Fibroblast of skin of left quadriceps (primary cell): ENCODE measurements at regions not wholly inside any gene's neighbourhood (a gene's known extent, or its start where the extent isn't known, plus 50 kb on each side); places are given as distances from the start of the nearest gene placed in this dataset.
"Not testable (repeated sequence)": the region's sequence is repeated elsewhere in the genome, so short reads cannot be mapped to it uniquely, and the experiment has no call there.

ENCODE experiments used
- DNase-seq, 2 experiments: peaks; one replicate each; pipeline ENCODE4 v3.0.0-alpha.2; 2013; ENCODE audit warnings: low read depth in 2 of 2

DNA sequence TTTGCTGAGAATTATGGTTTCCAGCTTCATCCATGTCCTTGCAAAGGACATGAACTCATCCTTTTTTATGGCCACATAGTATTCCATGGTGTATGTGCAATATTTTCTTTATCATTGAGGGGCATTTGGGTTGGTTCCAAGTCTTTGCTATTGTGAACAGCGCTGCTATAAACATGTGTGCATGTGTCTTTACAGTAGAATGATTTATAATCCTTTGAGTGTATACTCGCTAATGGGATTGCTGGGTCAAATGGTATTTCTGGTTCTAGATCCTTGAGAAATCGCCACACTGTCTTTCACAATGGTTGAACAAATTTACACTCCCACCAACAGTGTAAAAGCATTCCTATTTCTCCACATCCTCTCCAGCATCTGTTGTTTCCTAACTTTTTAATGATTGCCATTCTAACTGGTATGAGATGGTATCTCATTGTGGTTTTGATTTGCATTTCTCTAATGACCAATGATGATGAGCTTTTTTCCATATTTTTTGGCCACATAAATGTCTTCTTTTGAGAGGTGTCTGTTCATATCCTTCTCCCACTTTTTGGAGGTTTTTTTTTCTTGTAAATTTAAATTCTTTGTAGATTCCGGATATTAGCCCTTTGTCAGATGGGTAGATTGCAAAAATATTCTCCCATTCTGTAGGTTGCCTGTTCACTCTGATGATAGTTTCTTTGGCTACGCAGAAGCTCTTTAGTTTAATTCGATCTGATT, 180.1 kb downstream of the PLPPR4 start:
- DNase-seq: not testable (repeated sequence)

DNA sequence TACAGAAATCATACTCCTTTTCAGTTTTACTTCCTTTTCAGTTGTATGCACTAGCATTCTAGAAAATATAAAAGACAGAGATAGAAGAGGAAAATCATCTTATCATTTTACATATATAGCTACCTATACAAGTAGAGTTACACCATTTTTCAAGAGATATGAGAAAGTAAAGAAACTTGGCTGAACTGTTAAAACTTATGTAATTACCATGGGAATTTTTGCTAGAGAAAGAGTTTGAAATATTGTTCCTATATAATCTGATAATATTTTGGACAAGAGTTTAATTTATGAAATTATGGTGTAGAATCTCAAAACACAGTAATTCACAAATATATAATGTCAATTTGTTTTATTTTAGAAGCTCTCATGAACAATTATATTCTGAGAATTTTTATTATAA, 180.8 kb downstream of the PLPPR4 start:
- DNase-seq: no peak

DNA sequence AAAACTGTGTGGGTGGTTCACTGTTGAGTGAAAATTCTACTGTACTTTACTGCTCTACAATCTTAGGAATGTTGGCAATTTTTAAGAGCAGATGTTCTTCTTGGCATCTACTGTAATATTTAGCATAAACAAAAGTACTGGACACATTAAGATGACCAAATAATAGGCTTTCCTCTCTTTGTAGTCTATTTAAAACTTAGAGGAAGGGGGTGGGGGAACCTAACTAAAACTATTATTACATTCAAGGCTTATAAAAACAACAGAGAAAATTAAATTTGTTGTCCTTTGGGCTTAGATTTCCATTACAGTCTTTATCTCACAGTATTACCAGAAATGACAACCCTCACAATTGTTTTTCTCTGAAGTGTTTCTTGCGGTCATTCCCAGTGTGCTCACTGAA, 181.2 kb downstream of the PLPPR4 start:
- DNase-seq: peak in 1 of 2 experiments; percentile 25

DNA sequence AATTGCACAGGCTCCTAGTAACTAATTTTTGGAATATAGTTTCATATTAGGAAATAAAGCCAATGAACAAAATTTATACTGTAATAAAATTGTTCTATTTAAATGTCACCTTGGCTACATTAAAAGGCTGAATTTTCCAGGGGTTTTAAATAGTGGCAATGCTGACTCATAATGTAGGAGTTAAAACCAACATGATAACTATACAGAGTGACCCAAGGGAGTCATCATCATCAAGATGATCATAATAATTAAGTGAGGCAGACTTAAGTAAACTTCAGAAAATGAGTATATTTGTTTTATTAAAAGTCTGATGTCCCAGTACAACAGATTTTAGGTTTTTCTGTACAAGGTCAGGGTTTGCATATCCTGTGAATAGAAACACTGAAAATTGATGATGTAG, 183.4 kb downstream of the PLPPR4 start:
- DNase-seq: no peak

DNA sequence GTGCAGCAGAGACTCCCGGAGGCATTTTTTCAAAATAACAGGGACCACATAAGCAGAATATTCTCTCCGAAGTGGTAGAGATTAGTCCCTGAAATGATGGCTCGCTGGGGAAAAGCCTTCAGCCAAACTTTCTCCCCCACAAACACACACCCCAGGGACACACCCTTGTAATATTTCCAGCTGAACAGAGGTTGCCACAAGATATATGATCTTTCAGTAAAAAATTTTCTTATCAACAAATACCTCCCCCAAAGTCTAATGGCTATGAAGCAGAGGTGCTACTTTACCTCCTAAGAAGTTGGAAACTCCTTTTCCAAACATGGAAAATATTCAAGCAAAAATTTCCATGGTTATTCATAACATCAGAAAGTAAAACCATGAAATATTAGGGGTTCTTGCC, 190.2 kb upstream of the PALMD start:
- DNase-seq: no peak

DNA sequence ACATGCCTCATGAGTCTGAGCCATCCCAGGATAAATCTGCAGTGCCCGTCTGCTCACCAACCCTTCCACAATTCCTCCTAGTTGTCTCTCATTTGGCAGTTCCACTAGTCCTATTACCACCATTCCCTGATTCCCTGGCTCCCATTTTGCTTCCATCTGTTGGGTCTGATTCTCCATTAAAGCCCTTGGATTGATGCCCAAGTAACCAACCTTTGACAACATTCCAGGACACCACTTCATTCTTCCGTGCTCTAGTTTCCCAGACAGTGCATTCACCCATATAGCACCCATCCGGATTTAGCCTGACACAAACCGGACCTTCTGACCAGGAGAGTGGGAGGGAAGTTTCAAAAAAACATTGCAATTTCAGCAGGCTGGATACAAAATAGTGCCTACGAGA, 189.4 kb upstream of the PALMD start:
- DNase-seq: no peak

DNA sequence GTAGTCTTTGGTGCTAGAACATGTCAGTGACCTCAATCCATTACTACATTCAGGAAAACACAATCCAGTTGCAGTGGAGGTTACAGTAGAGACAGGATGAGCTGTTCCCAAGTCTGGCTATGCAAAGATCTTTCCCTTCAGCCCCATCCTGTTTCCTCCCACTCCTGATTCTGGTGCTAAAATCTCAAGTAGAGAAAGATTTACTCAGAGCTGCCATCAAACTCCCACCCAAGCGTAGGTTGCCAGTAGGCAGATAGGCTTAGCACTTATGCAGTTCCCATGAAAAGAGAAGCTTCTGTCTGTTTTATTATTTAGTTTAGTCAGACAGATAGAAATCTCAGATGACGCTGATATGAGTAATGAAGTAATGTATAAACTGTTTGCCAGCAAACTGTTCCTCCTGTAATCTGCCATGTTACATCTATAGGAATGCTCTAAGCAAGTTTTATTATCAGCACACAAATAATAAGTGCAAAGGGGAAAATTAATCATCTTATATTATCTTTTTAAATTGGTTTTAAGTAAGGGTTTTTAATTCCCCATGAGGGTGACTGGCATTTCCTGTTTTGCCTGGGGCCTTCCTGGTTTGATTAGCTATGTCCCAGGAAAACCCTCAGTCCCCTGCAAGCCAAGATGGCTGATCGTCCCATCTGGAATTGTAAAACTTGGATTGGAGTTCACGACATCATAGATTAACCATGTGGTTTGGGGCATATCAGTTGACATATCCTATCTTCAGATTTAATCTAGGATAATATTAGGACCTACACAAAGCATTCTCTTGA, 188.3 kb upstream of the PALMD start:
- peak; percentile 51 to 57 for DNase-seq

DNA sequence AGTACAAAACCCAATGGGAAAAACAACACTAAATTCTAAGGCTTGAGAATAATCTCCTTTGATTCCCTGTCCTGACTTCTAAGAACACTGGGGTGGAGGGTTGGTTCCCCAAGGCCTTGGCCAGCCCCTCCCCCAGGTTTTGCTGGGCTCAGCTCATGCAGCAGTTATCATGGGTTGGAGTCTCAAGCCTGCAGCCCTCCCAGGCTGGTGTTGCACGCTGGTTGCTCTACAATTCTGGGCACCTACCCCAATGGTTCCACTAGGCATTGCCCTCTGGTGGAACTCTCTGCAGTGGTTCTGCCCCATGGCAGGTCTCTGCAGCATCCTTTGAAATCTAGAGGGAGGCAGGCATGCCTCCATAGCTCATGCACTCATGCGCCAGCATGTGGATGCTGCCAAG, 184.4 kb upstream of the PALMD start:
- no peak for DNase-seq

DNA sequence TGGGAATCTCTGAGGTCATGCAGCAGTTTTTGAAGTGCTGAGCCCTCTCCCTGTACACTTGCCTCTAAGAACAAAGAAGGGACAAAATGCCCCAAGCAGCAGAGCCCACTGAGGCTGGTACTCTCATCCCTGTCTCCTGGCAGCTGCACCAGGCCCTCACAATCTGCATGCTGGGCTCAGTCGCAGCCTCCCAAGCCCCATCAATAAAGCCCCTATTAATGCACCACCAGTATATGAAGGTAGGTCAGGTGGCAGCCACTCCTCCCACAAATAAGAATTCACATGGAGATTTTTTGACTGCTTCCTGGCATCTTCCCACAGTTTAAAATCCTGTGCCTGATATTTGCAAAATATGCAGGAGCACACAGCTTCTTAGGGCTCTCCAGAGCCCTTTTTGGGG, 181.2 kb upstream of the PALMD start:
- DNase-seq: no peak

DNA sequence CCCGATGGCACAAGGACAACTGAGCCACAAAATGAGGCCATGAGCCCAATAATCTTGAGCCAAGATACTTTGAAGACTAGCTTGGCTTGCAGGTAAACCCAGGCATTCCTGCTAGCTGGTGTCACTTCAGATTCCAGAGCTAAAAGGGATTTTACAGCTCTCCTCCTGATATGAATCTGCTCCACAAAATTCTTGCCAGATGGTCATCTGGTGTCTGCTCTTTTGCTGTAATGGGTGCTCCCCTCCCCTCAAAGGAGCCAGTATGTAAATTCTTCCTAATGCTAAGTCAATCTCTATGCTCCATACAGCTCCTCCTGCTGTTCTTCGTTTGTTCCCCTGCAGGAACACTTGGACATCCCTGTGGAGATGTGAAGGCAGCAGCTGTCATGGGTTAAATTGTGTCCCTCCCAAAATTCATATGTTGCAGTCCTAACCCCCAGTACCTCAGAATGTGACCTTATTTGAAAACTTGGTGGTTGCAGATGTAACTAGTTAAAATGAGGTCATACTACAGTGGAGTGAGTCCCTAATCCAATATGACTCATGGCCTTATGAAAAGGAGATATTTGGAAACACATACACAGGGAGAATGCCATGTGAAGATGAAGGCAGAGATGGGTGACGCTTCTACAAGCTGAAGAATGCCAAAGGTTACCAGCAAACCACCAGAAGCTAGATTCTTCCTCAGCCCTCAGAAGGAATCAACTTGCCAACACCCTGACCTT, 180.6 kb upstream of the PALMD start:
- peak; percentile 62 to 66 for DNase-seq

DNA sequence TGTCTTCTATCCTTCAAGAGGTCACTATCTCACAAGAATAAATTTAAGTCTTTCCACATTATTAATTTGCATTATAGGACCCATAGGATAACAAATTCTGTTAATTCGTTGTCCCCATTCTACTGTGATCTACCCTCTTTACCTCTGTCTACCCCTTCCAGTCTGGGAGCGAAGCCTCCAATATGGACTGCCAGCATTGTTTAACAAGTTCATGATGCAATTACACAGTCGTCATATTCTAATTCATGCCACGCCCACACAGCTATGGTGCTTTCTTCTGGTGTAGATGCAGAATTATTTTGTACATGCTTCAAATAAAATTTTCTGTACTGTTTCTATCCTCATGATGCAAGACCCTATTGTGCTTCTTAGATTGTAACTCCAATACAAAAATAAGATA, 178.3 kb upstream of the PALMD start:
- no peak for DNase-seq

DNA sequence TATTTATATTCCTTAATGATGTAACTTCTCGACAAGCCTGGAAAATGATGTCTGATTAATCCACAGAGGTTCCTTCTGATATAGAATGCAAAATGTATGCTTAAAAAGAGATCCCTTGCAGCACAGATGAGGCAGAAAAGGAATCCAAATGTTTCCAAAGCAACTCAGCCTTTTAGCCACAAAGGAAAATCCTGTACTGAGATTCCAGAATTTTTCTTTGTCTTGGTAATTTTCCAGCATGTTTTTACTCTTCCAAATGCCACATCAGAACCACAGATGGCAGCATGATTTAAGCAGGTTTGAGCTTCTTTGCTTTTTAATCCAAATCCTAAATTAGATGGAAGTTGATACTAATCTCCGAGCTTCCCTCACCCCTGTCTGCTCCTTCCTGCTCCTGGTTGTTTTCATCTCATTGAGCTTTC, 176.4 kb upstream of the PALMD start:
- peak in 1 of 2 experiments; percentile 36 for DNase-seq

DNA sequence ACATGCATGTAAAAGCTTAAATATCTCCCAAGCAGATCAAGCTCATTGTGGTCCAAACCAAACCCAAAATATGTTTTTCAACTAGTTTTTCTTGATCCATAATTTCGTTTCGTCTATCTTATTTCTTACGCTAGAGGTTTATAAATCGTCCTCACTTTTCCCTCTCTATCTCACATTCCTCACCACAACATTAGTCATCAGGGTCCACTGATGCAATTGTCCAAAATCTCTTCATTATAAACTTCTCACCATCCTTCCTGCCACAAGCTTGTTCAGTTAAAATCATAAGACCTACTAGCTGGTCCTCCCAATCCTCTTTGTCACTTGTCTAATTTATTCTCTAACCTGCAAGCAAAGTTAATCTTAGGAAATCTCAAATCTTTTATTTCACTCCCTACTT, 173.0 kb upstream of the PALMD start:
- DNase-seq: no peak

DNA sequence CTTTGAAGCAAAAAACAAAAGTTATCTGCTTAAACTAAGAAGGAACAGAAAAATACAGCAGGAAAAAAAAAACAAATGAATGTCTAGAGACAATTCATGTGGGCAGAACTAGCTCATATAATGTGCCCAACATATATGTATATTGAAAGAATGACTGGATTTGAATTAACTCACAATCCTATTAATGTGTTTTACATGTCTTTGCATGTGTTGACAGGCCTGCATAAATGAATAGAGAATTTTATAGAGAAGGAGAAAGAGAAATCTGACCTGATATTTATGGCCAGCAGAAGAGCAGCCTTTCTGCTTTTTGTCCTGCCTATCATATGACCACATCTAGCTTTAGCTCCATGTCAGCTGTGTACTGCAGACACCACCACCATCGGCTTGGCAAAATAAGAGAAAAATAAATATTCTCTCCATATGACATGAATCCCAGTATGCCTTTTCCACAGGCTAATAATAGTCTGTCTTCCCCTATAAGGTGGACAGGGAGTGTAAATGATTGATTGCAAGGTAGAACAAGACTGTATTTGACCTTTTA, 171.5 kb upstream of the PALMD start:
- DNase-seq: no peak

DNA sequence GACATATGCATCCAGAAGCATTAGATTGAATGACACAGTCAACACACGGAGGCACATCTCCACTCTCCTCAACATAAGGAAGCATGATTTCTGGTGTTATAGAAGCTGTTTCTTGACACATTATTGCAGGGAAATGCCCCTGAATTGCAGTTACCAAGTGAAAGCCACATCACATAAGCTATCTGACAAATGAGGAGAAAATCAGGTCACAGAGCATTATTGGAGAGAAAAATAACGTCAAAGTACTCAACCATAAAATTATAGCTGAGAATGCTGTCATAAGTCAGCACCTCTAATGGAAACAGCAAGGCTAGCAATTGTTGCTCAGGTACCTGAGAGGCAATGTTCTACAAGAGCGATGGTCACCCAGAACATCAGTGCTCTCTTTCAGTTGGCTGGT, 169.9 kb upstream of the PALMD start:
- no peak for DNase-seq

DNA sequence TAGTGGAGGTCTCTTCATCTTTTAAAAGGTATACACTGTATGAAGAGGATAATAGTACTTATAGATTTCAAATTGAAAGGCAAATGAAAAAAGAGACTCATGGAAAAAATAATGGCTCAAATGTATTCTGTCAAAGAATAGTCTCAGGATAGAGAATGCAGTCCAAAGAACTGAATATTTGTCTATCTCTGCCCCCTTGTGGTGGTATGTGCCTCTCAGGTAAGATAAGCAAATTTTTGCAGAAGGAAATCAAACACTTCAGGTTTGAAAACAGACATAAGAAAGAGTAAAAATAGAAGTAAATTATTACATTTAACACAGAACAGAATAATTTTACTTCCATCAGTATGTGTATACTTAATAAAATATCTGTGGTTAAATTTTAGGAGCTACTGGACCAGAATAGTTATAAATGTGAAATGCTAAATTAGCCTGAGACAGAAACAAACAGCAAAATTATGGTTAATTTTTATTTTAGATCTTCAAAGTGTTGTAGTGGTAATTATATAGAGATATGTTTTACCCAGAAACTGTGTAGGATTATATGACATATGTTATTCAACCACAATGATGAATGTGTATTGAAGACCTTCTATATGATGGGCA, 164.4 kb upstream of the PALMD start:
- peak in 1 of 2 experiments; percentile 24 for DNase-seq

DNA sequence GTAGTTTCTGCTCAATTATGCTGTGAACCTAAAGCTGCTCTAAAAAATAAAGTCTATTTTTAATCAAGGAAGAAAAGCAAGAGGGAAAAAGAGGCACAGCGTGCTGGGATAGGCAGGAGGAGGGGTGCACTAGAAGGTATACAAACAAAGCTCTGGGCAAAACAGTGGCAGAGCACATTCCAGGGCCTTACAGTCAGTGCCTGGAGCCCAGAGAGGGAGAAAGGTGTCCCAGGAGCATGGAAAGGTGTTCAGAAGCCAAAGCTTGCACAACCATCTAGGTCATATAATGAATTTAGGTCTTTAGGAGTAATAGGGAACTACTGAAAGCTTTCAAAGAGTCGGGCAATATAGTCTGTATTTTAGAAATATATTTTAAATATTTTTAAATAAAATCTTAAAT, 163.6 kb upstream of the PALMD start:
- no peak for DNase-seq

DNA sequence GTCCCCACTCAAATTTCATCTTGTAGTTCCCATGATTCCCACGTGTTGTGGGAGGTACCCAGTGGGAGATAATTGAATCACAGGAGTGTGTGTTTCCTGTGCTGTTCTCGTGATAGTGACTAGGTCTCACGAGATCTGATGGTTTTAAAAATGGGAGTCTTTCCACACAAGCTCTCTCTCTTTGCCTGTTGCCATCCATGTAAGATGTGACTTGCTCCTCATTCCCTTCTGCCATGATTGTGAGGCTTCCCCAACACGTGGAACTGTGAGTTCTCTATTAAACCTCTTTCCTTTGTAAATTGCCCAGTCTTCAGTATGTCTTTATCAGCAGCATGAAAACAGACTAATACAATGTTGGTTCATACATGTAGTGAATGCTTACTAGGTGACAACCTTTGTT, 163.2 kb upstream of the PALMD start:
- no peak for DNase-seq

DNA sequence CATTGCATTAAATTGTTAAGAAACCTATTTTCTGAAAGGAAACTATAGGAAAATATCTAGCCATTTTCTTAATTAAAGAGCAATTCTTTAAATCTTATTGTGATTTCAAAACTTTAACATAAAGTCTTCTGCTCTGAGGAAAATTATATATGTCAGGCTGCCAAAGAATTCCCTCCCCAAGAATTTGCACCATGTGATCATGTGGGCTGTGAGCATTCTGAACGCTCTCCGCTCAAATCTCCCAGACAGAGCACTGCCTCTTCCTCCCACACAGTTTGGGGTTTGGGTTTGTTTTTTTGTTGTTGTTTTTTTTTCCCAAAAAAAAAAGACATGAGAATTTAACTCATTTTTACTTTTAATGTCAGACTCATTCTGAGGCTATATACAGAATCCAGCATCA, 155.9 kb upstream of the PALMD start:
- DNase-seq: no peak

DNA sequence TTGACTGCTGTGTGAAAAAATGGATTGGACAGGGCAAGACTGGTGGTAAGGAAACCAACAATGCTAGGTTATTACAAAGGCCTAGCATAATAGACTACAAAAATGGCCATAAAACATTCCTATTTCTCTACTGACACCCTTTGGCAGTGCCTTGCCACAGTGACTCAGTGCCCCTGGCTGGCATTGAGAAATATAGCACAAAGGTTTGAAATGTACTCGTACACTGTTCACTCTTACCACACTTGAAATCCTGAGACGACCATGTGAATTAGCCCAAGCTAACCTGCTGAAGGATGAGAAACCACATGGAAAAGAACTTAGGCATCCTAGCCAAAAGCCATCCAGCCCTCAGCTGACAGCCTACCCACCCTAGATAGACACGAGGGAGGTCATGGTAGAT, 149.8 kb upstream of the PALMD start:
- no peak for DNase-seq

DNA sequence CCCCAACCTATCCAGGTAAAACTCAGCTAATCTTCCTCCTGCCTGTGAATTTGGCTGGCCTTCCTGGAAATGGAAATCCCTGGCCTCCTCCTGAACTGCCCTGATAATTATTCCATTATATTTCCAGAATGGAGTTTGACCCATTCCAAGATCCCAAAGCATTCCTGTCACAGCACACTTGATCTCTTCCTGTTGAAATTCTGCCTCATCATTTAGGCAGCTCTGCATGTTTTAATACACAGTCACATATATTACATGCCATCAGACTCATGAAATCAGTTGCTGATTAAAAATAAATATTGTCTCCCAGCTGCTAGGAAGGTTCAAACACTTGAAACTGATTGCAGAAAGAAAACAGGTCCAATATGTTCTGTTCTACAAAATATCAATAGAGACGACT, 148.2 kb upstream of the PALMD start:
- no peak for DNase-seq

DNA sequence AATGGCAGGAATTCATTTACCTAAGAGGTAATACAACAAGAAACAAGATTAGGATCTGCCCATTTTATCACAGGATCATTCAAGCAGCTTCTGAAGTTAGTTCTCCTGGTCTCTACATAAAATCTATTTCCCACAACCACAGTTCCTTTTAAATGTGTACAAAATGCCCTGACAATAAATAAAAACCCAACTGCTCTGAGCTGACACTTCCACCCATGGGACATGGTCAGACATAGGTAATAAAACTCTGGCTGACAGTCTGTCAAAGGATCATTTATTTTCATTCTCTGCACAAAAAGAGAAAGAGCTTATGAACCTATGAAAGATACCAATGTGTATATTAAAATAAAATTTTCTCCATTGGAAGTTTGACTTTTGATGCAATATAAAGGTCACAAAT, 145.4 kb upstream of the PALMD start:
- DNase-seq: no peak
